Tibial nerve (tissue), 4 donors: ENCODE measurements at regions not wholly inside any gene's neighbourhood (a gene's known extent, or its start where the extent isn't known, plus 50 kb on each side); places are given as distances from the start of the nearest gene placed in this dataset.

Source experiments
- DNase-seq, 2 donors: peaks; one replicate each; pipeline ENCODE4 v3.0.0-alpha.2; 2019; ENCODE audit warnings: low spot score in 2 of 2
- H3K27ac ChIP-seq, 4 donors: fragments of 200-600 bp; sonication (generic) in 3 of 4; one replicate each; pipeline ENCODE4 v1.5.1; 2017 to 2019; ENCODE audit warnings: mild to moderate bottlenecking in 1 of 4
- H3K27me3 ChIP-seq, 2 donors: fragments of 200-600 bp; sonication (generic) in 1 of 2; one replicate each; pipeline versions ENCODE4 v1.5.1 to v1.6.0; 2017 to 2019
- H3K36me3 ChIP-seq, 3 donors: fragments of 200-600 bp; sonication (generic); one replicate each; pipeline ENCODE4 v1.5.1; 2018 to 2019
- H3K4me1 ChIP-seq, 4 donors: fragments of 200-600 bp; sonication (generic) in 3 of 4; one replicate each; pipeline ENCODE4 v1.5.1; 2017 to 2019
- H3K4me3 ChIP-seq, 4 donors: fragments of 200-600 bp; sonication (generic) in 3 of 4; one replicate each; pipeline ENCODE4 v1.5.1; 2017 to 2019; ENCODE audit warnings: mild to moderate bottlenecking in 1 of 4, moderate library complexity in 1 of 4
- H3K9me3 ChIP-seq, 4 donors: fragments of 200-600 bp; sonication (generic) in 3 of 4; one replicate each; pipeline ENCODE4 v1.5.1; 2017 to 2019
- EP300 ChIP-seq, 2 donors: sonication (generic); formaldehyde crosslinking; IDR thresholded peaks; one replicate each; pipeline ENCODE4 v1.6.1; 2017; ENCODE audit warnings: antibody characterized with exemption in 2 of 2, mild to moderate bottlenecking in 1 of 2
- POLR2A ChIP-seq, 2 donors: fragments of 450-650 bp; IDR thresholded peaks; one replicate each; pipeline ENCODE4 v1.6.1; 2017; ENCODE audit warnings: antibody characterized with exemption in 2 of 2, mild to moderate bottlenecking in 2 of 2, moderate library complexity in 2 of 2
- WGBS, 2 donors: methylation state at CpG; one replicate each; pipeline ENCODE4 v1.1.5; 2018; 5-methylcytosine and 5-hydroxymethylcytosine counted together
- TF ChIP-seq, protein P1 (sequence below), 5 experiments: fragments of 200-600 bp in 3 of 5; fragments of 450-650 bp in 2 of 5; sonication (generic) in 3 of 5; IDR thresholded peaks; one replicate each; pipeline ENCODE4 v1.5.1; 2016 to 2019; ENCODE audit warnings: antibody characterized with exemption in 5 of 5, mild to moderate bottlenecking in 3 of 5, moderate library complexity in 2 of 5

DNA sequence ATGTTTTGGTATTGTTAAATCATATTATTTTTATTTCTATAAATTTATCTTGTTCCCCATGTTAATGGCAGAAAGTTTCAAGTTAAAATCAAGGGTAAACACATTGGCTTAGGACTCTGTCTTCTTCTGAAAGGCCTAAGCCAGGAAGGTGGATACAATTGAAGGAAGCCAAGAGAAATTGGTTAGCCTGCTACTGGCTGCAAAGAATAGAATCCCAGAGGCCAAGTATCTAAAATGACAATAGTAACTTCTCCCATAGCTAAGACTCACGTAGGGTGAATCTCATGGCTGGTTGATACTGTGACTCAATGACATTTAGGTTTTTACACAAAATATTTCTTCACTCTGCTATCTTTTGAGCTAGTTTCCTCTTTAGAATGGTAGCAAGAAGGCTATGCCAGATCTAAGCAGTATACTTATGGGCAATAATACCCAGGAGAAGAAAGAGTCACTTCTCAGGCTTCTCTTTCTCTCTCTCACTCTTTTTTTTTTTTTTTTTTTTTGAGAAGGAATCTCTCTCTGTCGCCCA lies 621.5 kb upstream of the TBL1XR1 start:
- no peak for DNase-seq
- Histone ChIP-seq H3K36me3 (no peaks in the 10 kb centered on the region), H3K27me3 (no peaks in the 10 kb centered on the region), H3K27ac (no peak overlapping the region), H3K4me3 (no peak overlapping the region), H3K4me1 (peaks cover 0 to 34% (median 9%) of the 10 kb centered on the region in 4 donors), H3K9me3 (no peaks in the 10 kb centered on the region)
- WGBS, 2 donors = 87 to 88% methylated on average over 2 of the region's 2 CpGs
- no peak for TF ChIP-seq EP300 (IDR thresholded peaks at IDR 0.05)
- TF ChIP-seq POLR2A (IDR thresholded peaks at IDR 0.05) = no peak
- TF ChIP-seq, protein P1, sequence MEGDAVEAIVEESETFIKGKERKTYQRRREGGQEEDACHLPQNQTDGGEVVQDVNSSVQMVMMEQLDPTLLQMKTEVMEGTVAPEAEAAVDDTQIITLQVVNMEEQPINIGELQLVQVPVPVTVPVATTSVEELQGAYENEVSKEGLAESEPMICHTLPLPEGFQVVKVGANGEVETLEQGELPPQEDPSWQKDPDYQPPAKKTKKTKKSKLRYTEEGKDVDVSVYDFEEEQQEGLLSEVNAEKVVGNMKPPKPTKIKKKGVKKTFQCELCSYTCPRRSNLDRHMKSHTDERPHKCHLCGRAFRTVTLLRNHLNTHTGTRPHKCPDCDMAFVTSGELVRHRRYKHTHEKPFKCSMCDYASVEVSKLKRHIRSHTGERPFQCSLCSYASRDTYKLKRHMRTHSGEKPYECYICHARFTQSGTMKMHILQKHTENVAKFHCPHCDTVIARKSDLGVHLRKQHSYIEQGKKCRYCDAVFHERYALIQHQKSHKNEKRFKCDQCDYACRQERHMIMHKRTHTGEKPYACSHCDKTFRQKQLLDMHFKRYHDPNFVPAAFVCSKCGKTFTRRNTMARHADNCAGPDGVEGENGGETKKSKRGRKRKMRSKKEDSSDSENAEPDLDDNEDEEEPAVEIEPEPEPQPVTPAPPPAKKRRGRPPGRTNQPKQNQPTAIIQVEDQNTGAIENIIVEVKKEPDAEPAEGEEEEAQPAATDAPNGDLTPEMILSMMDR (IDR thresholded peaks at IDR 0.05) = no peak

GRCh38 chr3:177820683-177821316 lies 623.5 kb upstream of the TBL1XR1 start:
- Histone ChIP-seq H3K4me1 (peaks cover 0 to 47% (median 14%) of the 10 kb centered on the region in 4 donors), H3K36me3 (no peaks in the 10 kb centered on the region), H3K9me3 (no peaks in the 10 kb centered on the region), H3K27ac (peak overlapping the region in 1 of 4 donors; percentile 13), H3K27me3 (no peaks in the 10 kb centered on the region), H3K4me3 (no peak overlapping the region)
- TF ChIP-seq, protein P1 (IDR thresholded peaks at IDR 0.05) = no peak
- peak; percentile 55 to 74 for TF ChIP-seq EP300 (IDR thresholded peaks at IDR 0.05)
- no peak for DNase-seq
- 39 to 57% methylated on average over 2 of the region's 2 CpGs for WGBS, 2 donors

DNA sequence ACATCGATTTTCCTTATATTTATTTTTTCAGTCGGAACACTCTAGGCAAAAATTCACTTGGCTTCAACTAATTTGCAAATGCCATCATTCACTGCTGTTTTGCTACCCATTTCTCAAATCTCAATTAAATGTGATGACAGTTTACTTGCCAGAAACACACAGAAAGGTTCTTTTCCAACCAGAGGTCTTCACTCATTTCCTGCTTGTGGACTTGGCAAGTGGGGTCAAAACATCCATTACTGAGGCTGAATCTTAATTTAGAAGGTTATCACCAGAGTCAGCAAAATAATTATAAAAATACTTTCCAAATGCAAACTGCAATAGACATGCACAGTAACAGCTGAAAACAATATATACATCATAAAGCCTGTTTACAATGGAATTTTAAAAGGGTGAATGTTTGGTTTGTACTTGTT lies 625.4 kb upstream of the TBL1XR1 start:
- 48 to 55% methylated on average over 2 of the region's 2 CpGs for WGBS, 2 donors

DNA sequence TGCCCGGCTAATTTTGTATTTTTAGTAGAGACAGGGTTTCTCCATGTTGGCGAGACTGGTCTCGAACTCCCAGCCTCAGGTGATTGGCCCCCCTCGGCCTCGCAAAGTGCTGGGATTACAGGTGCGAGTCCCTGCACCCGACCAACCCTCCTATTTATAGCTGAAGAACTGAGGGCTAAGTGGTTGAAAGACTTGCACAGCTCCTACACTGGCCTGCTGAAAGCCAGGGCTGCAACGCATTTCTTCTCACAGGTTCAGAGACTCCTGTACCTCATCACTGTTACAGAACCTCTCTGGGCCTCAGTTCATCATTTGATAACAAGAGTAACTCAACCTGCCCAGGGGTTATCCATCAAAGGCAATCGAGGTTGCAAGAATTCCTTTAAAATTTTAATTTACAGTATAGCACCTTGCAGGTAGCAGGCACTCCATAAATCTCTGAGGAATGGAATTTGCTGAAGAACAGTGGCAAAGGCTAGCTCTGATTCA lies 626.5 kb upstream of the TBL1XR1 start:
- DNase-seq = no peak
- no peaks in the 10 kb centered on the region for H3K36me3 ChIP-seq
- no peak for TF ChIP-seq POLR2A (IDR thresholded peaks at IDR 0.05)
- TF ChIP-seq EP300 (IDR thresholded peaks at IDR 0.05) = no peak
- TF ChIP-seq, protein P1 (IDR thresholded peaks at IDR 0.05) = no peak
- peak overlapping the region in 2 of 4 donors; percentile 63 to 68 for H3K27ac ChIP-seq
- WGBS, 2 donors = 92 to 96% methylated on average over 9 of the region's 9 CpGs
- H3K9me3 ChIP-seq = no peaks in the 10 kb centered on the region
- H3K4me3 ChIP-seq = no peak overlapping the region
- H3K27me3 ChIP-seq = no peaks in the 10 kb centered on the region
- H3K4me1 ChIP-seq = peaks cover 0 to 47% (median 14%) of the 10 kb centered on the region in 4 donors

More for the DNA sequence above, 625.4 kb upstream of the TBL1XR1 start:
- H3K27me3 ChIP-seq = no peaks in the 10 kb centered on the region
- H3K4me1 ChIP-seq = peaks cover 0 to 46% (median 14%) of the 10 kb centered on the region in 4 donors
- H3K4me3 ChIP-seq = no peak overlapping the region
- TF ChIP-seq EP300 (IDR thresholded peaks at IDR 0.05) = no peak
- TF ChIP-seq, protein P1 (IDR thresholded peaks at IDR 0.05) = no peak
- TF ChIP-seq POLR2A (IDR thresholded peaks at IDR 0.05) = no peak
- no peaks in the 10 kb centered on the region for H3K36me3 ChIP-seq
- no peak for DNase-seq
- H3K27ac ChIP-seq = no peak overlapping the region
- H3K9me3 ChIP-seq = no peaks in the 10 kb centered on the region

DNA sequence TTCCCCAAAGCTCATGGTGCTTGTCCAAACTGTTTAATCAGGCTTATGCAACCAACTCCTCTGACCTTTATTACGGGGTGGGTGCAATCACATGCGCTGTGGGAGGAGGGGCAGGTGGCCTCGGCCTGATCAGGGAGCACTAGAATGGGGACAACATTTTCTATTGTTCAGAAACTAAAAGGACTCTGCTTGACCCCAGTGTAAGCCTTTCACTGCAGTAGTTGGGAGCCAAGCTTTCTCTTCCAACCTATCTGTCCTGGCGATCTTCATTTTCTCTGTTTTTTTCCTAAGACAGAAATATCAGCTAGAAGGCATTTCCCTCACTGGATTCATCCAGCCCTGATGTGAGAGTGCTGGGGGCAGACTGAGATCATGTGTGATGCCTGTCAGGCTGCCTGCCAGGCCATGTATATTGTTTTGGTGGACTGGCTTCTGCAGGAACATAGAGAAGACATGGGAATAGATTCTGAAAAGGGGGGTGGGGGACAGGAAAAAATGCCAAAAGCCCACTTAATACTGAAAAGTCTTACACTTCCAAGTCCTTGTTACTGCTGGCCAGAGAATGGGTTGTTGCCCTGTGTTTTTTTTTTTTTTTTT lies 627.0 kb upstream of the TBL1XR1 start:
- peak; percentile 57 to 75 for DNase-seq
- Histone ChIP-seq H3K4me1 (peaks cover 0 to 47% (median 14%) of the 10 kb centered on the region in 4 donors), H3K36me3 (no peaks in the 10 kb centered on the region), H3K27me3 (no peaks in the 10 kb centered on the region), H3K9me3 (no peaks in the 10 kb centered on the region), H3K4me3 (no peak overlapping the region), H3K27ac (peak overlapping the region in 3 of 4 donors; percentile 12 to 68 (median 63))
- TF ChIP-seq POLR2A (IDR thresholded peaks at IDR 0.05) (no peak), EP300 (IDR thresholded peaks at IDR 0.05) (peak; percentile 31 to 90)
- 14 to 16% methylated on average over 4 of the region's 4 CpGs for WGBS, 2 donors
